Heart left ventricle (tissue), 16 donors: ENCODE measurements at regions not wholly inside any gene's neighbourhood (a gene's known extent, or its start where the extent isn't known, plus 50 kb on each side); places are given as distances from the start of the nearest gene placed in this dataset.

Source experiments
- ATAC-seq, 4 donors: fragments of 200-7000 bp; cut with Tn5 transposase; one replicate each; pipeline ENCODE4 v1.9.1; 2020 to 2022; ENCODE audit warnings: moderate library complexity in 4 of 4, mild to moderate bottlenecking in 3 of 4, moderate number of reproducible peaks in 1 of 4
- DNase-seq, 5 donors: peaks; one replicate each; pipeline ENCODE4 v3.0.0-alpha.2; 2020
- H3K27ac ChIP-seq, 12 donors: fragments of 200-600 bp; sonication (generic) in 4 of 12; one replicate each; pipeline versions ENCODE4 v1.5.0 to v1.8.0; 2016 to 2022; ENCODE audit warnings: mild to moderate bottlenecking in 2 of 12
- H3K27me3 ChIP-seq, 9 donors: fragments of 200-600 bp; sonication (generic) in 2 of 9; one replicate each; pipeline versions ENCODE4 v1.5.1 to v1.8.0; 2016 to 2022; ENCODE audit warnings: mild to moderate bottlenecking in 3 of 9
- H3K36me3 ChIP-seq, 9 donors: fragments of 200-600 bp; sonication (generic) in 2 of 9; one replicate each; pipeline versions ENCODE4 v1.5.0 to v1.8.0; 2018 to 2022; ENCODE audit warnings: mild to moderate bottlenecking in 2 of 9
- H3K4me1 ChIP-seq, 12 donors: fragments of 200-600 bp; sonication (generic) in 4 of 12; one replicate each; pipeline versions ENCODE4 v1.5.0 to v1.8.0; 2016 to 2022; ENCODE audit warnings: mild to moderate bottlenecking in 3 of 12
- H3K4me3 ChIP-seq, 12 donors: fragments of 200-600 bp; sonication (generic) in 4 of 12; one replicate each; pipeline versions ENCODE4 v1.5.0 to v1.8.0; 2017 to 2022; ENCODE audit warnings: mild to moderate bottlenecking in 9 of 12, moderate library complexity in 4 of 12
- H3K9me3 ChIP-seq, 12 donors: fragments of 200-600 bp; sonication (generic) in 4 of 12; one replicate each; pipeline versions ENCODE4 v1.5.0 to v1.8.0; 2016 to 2022; ENCODE audit warnings: mild to moderate bottlenecking in 1 of 12
- CTCF ChIP-seq, 12 donors: fragments of 200-600 bp; sonication (generic) in 4 of 12; IDR thresholded peaks; one replicate each; pipeline versions ENCODE4 v1.5.0 to v1.8.0; 2018 to 2022; ENCODE audit warnings: antibody characterized with exemption in 12 of 12, mild to moderate bottlenecking in 5 of 12
- POLR2A ChIP-seq, 2 donors: fragments of 450-650 bp; IDR thresholded peaks; one replicate each; pipeline ENCODE4 v1.6.1; 2017; ENCODE audit warnings: antibody characterized with exemption in 2 of 2, mild to moderate bottlenecking in 2 of 2, moderate library complexity in 2 of 2
- whole genome bisulfite sequencing, 4 donors: extraction: QIAGEN DNeasy Blood & Tissue Kit in 2 of 4; methylation state at CpG; one replicate each; pipeline versions ENCODE4 v1.1.5 to v1.1.7; 2013 to 2018; 5-methylcytosine and 5-hydroxymethylcytosine counted together
- intact Hi-C, 10 donors: fragments of 100-400 bp; cut with DNase I; formaldehyde crosslinking; loops; one replicate each; pipeline versions ENCODE4 v1.11.1 to v1.14.2; 2022
- donor health status: ischemic (EF 13 %, LVEDD 7.1; RV severe dilation, severe dysfunction).
- donor health status: healthy with polysubstance abuse.
- donor health status: DM: no; HTN: yes; CAD: no.
- donor health status: DM: no; HTN: no; CAD: no.
- donor health status: ischemic (EF 25% LVEDD 6.9; RV normal size, moderate dysfunction).
- donor health status: ischemic (EF 25% LVEDD 5.7; RV mildly dilated, moderate dysfunction).
- donor health status: healthy.
- donor health status: DM: yes; HTN: yes; CAD: no.
- donor health status: ischemic (EF 35%, LVEDD 5.7; RV mildly dilated, moderate dysfunction).
- donor health status: nonischemic (EF 11% LVEDD 7.7; RV severe dilation, severe dysfunction).
- donor health status: DM: yes; HTN: yes; CAD: no.
- donor health status: PGD.
- donor health status: ischemic (EF 29% LVEDD 5.4; RV normal size, mild dysfunction).
- donor health status: nonischemic (EF 23%, LVEDD 6.1; RV moderate dilation, normal function).

GRCh38 chr9:107397076-107398044, 92.2 kb downstream of the KLF4 start:
- TF ChIP-seq CTCF (IDR thresholded peaks at IDR 0.05) (no peak), POLR2A (IDR thresholded peaks at IDR 0.05) (no peak)
- Histone ChIP-seq H3K9me3 (no peaks in the 10 kb centered on the region), H3K4me1 (no peaks in the 10 kb centered on the region), H3K27ac (no peak overlapping the region), H3K27me3 (no peaks in the 10 kb centered on the region), H3K36me3 (no peaks in the 10 kb centered on the region), H3K4me3 (no peak overlapping the region)
- intact Hi-C loops: no loop called here
- ATAC-seq (no peak), DNase-seq (no peak)
- WGBS, 4 donors: 80 to 87% (median 85%) methylated on average over 12 of the region's 12 CpGs

GRCh38 chr9:107394264-107394663, 95.3 kb downstream of the KLF4 start:
- H3K27me3 ChIP-seq: no peaks in the 10 kb centered on the region
- ATAC-seq: peak in 2 of 4 donors; percentile 24 to 44
- peaks cover 0 to 11% (median 2%) of the 10 kb centered on the region in 12 donors for H3K4me1 ChIP-seq
- no peak overlapping the region for H3K27ac ChIP-seq
- no peak for TF ChIP-seq POLR2A (IDR thresholded peaks at IDR 0.05)
- TF ChIP-seq CTCF (IDR thresholded peaks at IDR 0.05): no peak
- no peak overlapping the region for H3K4me3 ChIP-seq
- WGBS, 4 donors: 31 to 48% (median 45%) methylated on average over 5 of the region's 5 CpGs
- H3K36me3 ChIP-seq: no peaks in the 10 kb centered on the region
- DNase-seq: no peak
- no peaks in the 10 kb centered on the region for H3K9me3 ChIP-seq
- intact Hi-C loops: no loop called here

- intact Hi-C loops: no loop called here
- ATAC-seq: no peak
- Histone ChIP-seq H3K27ac (peak overlapping the region in 6 of 12 donors; percentile 14 to 72 (median 44)), H3K4me3 (no peak overlapping the region), H3K9me3 (no peaks in the 10 kb centered on the region), H3K36me3 (no peaks in the 10 kb centered on the region), H3K27me3 (no peaks in the 10 kb centered on the region), H3K4me1 (peaks cover 0 to 26% (median 12%) of the 10 kb centered on the region in 12 donors)
- 80 to 88% (median 86%) methylated on average over 4 of the region's 4 CpGs for WGBS, 4 donors
- TF ChIP-seq CTCF (IDR thresholded peaks at IDR 0.05): no peak
- TF ChIP-seq POLR2A (IDR thresholded peaks at IDR 0.05): no peak
- DNase-seq: no peak
These were observed 98.8 kb downstream of the KLF4 start for GRCh38 chr9:107390778-107391177.

- no peak for DNase-seq
- intact Hi-C loops: no loop called here
- no peak for TF ChIP-seq CTCF (IDR thresholded peaks at IDR 0.05)
- no peak for TF ChIP-seq POLR2A (IDR thresholded peaks at IDR 0.05)
- 80 to 94% (median 86%) methylated on average over 8 of the region's 8 CpGs for WGBS, 4 donors
- no peaks in the 10 kb centered on the region for H3K9me3 ChIP-seq
- no peaks in the 10 kb centered on the region for H3K36me3 ChIP-seq
- no peak overlapping the region for H3K4me3 ChIP-seq
- H3K4me1 ChIP-seq: peaks cover 0 to 26% (median 12%) of the 10 kb centered on the region in 12 donors
- no peak for ATAC-seq
- H3K27me3 ChIP-seq: no peaks in the 10 kb centered on the region
- peak overlapping the region in 10 of 12 donors; percentile 0 to 72 (median 32) for H3K27ac ChIP-seq
These were observed 99.3 kb downstream of the KLF4 start for GRCh38 chr9:107390279-107390678.
